IgD-negative memory B cell (primary cell): ENCODE measurements at regions not wholly inside any gene's neighbourhood (a gene's known extent, or its start where the extent isn't known, plus 50 kb on each side); places are given as distances from the start of the nearest gene placed in this dataset.

Experiments
- H3K27ac Mint-ChIP-seq, 3 donors: one replicate each; pipeline ENCODE4 v1.8.0; 2020 to 2022; ENCODE audit warnings: mild to moderate bottlenecking in 3 of 3, mixed read lengths in 3 of 3, moderate library complexity in 1 of 3
- H3K27me3 Mint-ChIP-seq: one replicate; pipeline ENCODE4 v1.8.0; 2021; ENCODE audit warnings: mixed read lengths
- H3K36me3 Mint-ChIP-seq: one replicate; pipeline ENCODE4 v1.8.0; 2020; ENCODE audit warnings: mild to moderate bottlenecking, mixed read lengths
- H3K4me1 Mint-ChIP-seq, 3 donors: one replicate each; pipeline ENCODE4 v1.8.0; 2020 to 2022; ENCODE audit warnings: mixed read lengths in 3 of 3, mild to moderate bottlenecking in 1 of 3
- H3K4me3 Mint-ChIP-seq, 4 donors: one replicate each; pipeline ENCODE4 v1.8.0; 2020 to 2022; ENCODE audit warnings: mild to moderate bottlenecking in 4 of 4, mixed read lengths in 4 of 4, moderate library complexity in 3 of 4
- H3K9me3 Mint-ChIP-seq, 3 donors: one replicate each; pipeline ENCODE4 v1.8.0; 2020 to 2021; ENCODE audit warnings: mixed read lengths in 3 of 3, mild to moderate bottlenecking in 1 of 3

DNA sequence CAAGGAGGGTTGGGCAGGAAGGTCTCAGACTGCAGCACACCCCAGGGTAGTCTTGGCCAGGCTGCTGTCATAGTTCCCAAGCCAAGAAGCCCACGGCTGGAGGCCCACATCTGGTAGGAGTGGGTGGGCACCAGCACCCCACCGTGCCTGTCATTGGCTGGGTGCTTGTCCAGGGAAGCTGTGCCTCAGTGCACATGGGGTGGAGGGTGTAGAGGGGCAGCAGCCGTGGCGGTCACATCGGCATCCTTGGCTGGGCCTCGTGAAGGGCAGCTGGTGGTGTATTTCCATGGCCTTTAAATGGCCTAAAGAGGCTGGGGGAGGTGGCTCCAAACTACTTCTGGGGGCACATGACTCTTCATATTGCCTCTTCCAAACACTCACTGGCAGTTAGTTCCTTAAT lies 119.6 kb upstream of the USP24 start:
- Mint-ChIP-seq H3K36me3 (peaks cover 4% of the 10 kb centered on the region), H3K4me1 (no peaks in the 10 kb centered on the region), H3K9me3 (peaks cover 2 to 6% (median 4%) of the 10 kb centered on the region in 3 donors), H3K27ac (no peak overlapping the region), H3K4me3 (no peak overlapping the region), H3K27me3 (peaks cover 2% of the 10 kb centered on the region)

GRCh38 chr1:55334160-55334559 lies 119.0 kb upstream of the USP24 start:
- Mint-ChIP-seq H3K4me1 (no peaks in the 10 kb centered on the region), H3K36me3 (peaks cover 4% of the 10 kb centered on the region), H3K4me3 (no peak overlapping the region), H3K27ac (no peak overlapping the region), H3K9me3 (peaks cover 0 to 4% (median 4%) of the 10 kb centered on the region in 3 donors), H3K27me3 (peaks cover 2% of the 10 kb centered on the region)

- Mint-ChIP-seq H3K36me3 (peaks cover 4% of the 10 kb centered on the region), H3K9me3 (peaks cover 0 to 3% (median 2%) of the 10 kb centered on the region in 3 donors), H3K4me3 (no peak overlapping the region), H3K27ac (no peak overlapping the region), H3K4me1 (no peaks in the 10 kb centered on the region), H3K27me3 (peaks cover 2% of the 10 kb centered on the region)
Observed at GRCh38 chr1:55333461-55333860, 118.3 kb upstream of the USP24 start.

DNA sequence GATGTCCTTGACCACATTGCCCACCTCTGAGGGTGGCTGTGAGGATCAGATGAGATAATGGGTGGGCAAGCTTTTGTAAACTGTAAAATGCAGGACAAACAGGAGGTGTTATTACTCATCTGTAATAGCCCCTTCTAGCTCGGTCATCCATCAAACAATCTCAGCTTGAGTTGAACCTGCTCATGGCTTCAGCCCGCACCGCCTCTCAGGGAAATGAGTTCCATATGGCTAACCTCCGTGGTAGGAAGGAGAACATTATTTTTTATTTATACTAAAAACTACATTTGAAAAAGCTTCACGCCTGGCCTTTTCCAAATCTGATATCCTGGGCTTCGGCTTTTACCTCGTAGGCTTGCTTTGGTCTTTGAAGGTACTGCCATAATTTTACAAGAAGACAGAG lies 116.2 kb upstream of the USP24 start:
- Mint-ChIP-seq H3K27me3 (peaks cover 2% of the 10 kb centered on the region), H3K4me3 (no peak overlapping the region), H3K4me1 (no peaks in the 10 kb centered on the region), H3K9me3 (peaks cover 0 to 2% (median 0%) of the 10 kb centered on the region in 3 donors), H3K36me3 (peaks cover 4% of the 10 kb centered on the region), H3K27ac (no peak overlapping the region)

GRCh38 chr1:55329808-55330432 lies 114.8 kb upstream of the USP24 start:
- H3K36me3 Mint-ChIP-seq, result peaks cover 4% of the 10 kb centered on the region
- no peak overlapping the region for H3K27ac Mint-ChIP-seq
- H3K27me3 Mint-ChIP-seq, result peaks cover 2% of the 10 kb centered on the region
- H3K9me3 Mint-ChIP-seq, result peaks cover 0 to 2% (median 0%) of the 10 kb centered on the region in 3 donors
- no peaks in the 10 kb centered on the region for H3K4me1 Mint-ChIP-seq
- no peak overlapping the region for H3K4me3 Mint-ChIP-seq

- H3K4me3 Mint-ChIP-seq, result no peak overlapping the region
- H3K36me3 Mint-ChIP-seq, result peaks cover 2% of the 10 kb centered on the region
- no peaks in the 10 kb centered on the region for H3K4me1 Mint-ChIP-seq
Observed at GRCh38 chr1:55329091-55329490, 113.9 kb upstream of the USP24 start.

GRCh38 chr1:55326496-55327243 lies 111.5 kb upstream of the USP24 start:
- no peaks in the 10 kb centered on the region for H3K9me3 Mint-ChIP-seq
- no peak overlapping the region for H3K27ac Mint-ChIP-seq
- H3K4me3 Mint-ChIP-seq, result no peak overlapping the region
- H3K27me3 Mint-ChIP-seq, result no peaks in the 10 kb centered on the region
- H3K36me3 Mint-ChIP-seq, result no peaks in the 10 kb centered on the region
- no peaks in the 10 kb centered on the region for H3K4me1 Mint-ChIP-seq

More at GRCh38 chr1:55329091-55329490, 113.9 kb upstream of the USP24 start:
- Mint-ChIP-seq H3K27me3 (peaks cover 2% of the 10 kb centered on the region), H3K27ac (no peak overlapping the region), H3K9me3 (no peaks in the 10 kb centered on the region)

DNA sequence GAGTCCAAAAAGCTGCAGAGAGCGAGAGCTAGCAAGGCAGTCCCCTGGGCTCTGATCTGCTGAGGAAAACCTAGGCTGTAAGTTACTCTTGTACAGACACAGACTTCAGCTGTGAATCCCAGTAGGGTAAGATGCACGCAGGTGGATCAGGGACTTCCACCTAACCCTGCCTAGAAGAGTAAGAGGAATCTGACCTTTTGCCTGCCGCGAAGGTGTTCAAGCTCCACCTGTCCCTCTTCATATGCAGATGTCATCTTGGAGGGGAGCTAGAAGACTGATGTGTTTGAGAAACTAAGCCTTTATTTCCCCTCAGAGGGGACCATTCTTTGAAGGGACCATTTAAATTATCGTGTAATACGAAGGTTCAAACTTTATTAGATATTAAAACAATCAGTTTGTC lies 108.6 kb upstream of the USP24 start:
- no peaks in the 10 kb centered on the region for H3K9me3 Mint-ChIP-seq
- H3K4me3 Mint-ChIP-seq, result no peak overlapping the region
- no peaks in the 10 kb centered on the region for H3K36me3 Mint-ChIP-seq

GRCh38 chr1:55322842-55323241 lies 107.7 kb upstream of the USP24 start:
- H3K4me3 Mint-ChIP-seq, result no peak overlapping the region
- H3K4me1 Mint-ChIP-seq, result peaks cover 0 to 6% (median 2%) of the 10 kb centered on the region in 3 donors
- peaks cover 3% of the 10 kb centered on the region for H3K27me3 Mint-ChIP-seq
- H3K9me3 Mint-ChIP-seq, result no peaks in the 10 kb centered on the region
- H3K36me3 Mint-ChIP-seq, result no peaks in the 10 kb centered on the region
- H3K27ac Mint-ChIP-seq, result no peak overlapping the region

More for the DNA sequence above, 108.6 kb upstream of the USP24 start:
- H3K27ac Mint-ChIP-seq, result no peak overlapping the region
- peaks cover 0 to 2% (median 0%) of the 10 kb centered on the region in 3 donors for H3K4me1 Mint-ChIP-seq
- H3K27me3 Mint-ChIP-seq, result peaks cover under 1% of the 10 kb centered on the region

GRCh38 chr1:55321942-55322341 lies 106.8 kb upstream of the USP24 start:
- Mint-ChIP-seq H3K4me3 (no peak overlapping the region), H3K4me1 (peaks cover 0 to 6% (median 2%) of the 10 kb centered on the region in 3 donors), H3K36me3 (no peaks in the 10 kb centered on the region), H3K27ac (no peak overlapping the region), H3K27me3 (peaks cover 3% of the 10 kb centered on the region), H3K9me3 (no peaks in the 10 kb centered on the region)

DNA sequence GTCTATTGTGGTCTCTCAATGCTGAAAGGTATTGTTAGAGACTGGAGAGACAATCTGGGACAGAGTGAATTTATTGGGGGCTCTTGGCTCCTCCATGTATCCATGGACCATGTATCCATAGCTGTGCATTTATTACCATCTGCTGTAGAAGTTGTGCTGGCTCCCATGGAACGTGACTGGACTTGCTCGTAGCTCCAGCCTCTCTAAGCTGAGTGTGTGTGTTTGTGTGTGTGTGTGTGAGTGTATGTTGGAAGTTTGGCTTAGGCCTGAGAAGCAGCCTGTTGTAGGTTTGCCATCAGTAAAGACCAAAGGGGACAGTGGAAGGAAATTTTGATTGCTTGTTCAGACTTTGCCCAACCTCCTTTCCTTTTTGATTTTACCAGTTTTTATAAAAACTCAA lies 105.7 kb upstream of the USP24 start:
- H3K27me3 Mint-ChIP-seq, result peaks cover 3% of the 10 kb centered on the region
- H3K4me1 Mint-ChIP-seq, result peaks cover 0 to 6% (median 2%) of the 10 kb centered on the region in 3 donors
- no peak overlapping the region for H3K27ac Mint-ChIP-seq
- H3K36me3 Mint-ChIP-seq, result no peaks in the 10 kb centered on the region
- H3K9me3 Mint-ChIP-seq, result no peaks in the 10 kb centered on the region
- no peak overlapping the region for H3K4me3 Mint-ChIP-seq

- Mint-ChIP-seq H3K36me3 (no peaks in the 10 kb centered on the region), H3K27me3 (peaks cover 3% of the 10 kb centered on the region), H3K4me3 (no peak overlapping the region), H3K9me3 (no peaks in the 10 kb centered on the region), H3K27ac (no peak overlapping the region), H3K4me1 (peaks cover 0 to 6% (median 2%) of the 10 kb centered on the region in 3 donors)
Observed at GRCh38 chr1:55318116-55318817, 103.1 kb upstream of the USP24 start.

DNA sequence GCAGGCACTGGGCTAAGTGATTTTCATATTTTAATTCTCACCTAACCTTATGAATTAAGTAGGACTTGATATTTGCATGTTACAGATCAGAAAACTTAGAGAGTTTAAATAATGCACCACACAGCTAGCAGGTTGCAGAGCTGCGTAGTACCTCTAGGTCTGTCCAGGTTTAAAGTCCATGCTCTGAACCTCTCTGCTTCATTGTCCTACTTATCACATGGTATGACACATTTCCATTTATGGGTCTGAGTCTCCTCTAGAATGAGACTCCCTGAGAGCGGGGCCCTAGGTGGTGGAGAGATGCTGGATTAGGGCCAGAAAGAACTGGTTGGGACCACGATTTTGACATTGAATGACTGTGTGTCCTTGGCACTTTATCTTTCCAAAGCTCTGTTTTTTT lies 102.5 kb upstream of the USP24 start:
- Mint-ChIP-seq H3K4me1 (peaks cover 0 to 6% (median 2%) of the 10 kb centered on the region in 3 donors), H3K4me3 (no peak overlapping the region), H3K9me3 (no peaks in the 10 kb centered on the region), H3K27me3 (peaks cover 3% of the 10 kb centered on the region), H3K27ac (no peak overlapping the region), H3K36me3 (no peaks in the 10 kb centered on the region)

DNA sequence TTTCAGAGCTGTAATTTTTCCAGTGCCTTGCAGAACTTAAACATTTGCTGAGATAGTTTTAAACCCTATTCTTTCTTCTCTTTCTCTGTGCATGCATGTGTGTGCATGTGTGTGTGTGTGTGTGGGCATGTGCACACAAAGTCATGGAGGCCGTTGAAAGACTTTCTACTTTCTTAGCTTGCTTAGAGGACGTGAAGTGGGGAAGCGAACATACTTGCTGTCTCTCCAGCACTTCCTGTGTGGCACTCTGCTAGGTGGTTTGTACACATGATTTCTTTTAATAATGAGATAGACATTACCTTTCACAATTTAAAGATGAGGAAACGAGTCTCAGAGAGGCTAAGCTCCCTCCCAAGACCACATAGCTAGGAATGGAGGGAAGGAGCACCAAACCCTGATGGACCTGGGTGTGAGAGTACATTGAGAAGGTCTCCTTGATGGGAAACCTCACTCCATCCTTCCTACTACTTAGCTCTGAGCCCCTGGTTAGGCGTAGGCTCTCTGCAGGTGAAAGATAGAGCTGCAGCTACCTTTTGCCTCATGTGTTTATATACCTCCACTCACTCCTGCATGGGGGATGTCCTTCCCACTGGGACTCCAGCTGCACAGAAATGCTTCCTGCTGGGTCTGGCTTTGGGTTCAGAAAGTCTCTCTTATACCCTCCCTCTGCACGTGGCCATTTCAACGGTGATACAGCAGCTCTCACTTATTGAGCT lies 101.9 kb upstream of the USP24 start:
- H3K27ac Mint-ChIP-seq, result no peak overlapping the region
- H3K4me1 Mint-ChIP-seq, result peaks cover 0 to 6% (median 2%) of the 10 kb centered on the region in 3 donors
- H3K9me3 Mint-ChIP-seq, result no peaks in the 10 kb centered on the region

GRCh38 chr1:55316502-55316901 lies 101.3 kb upstream of the USP24 start:
- peaks cover 0 to 6% (median 2%) of the 10 kb centered on the region in 3 donors for H3K4me1 Mint-ChIP-seq

More for the DNA sequence above, 101.9 kb upstream of the USP24 start:
- no peak overlapping the region for H3K4me3 Mint-ChIP-seq
- peaks cover 3% of the 10 kb centered on the region for H3K27me3 Mint-ChIP-seq
- peaks cover 1% of the 10 kb centered on the region for H3K36me3 Mint-ChIP-seq

More at GRCh38 chr1:55316502-55316901, 101.3 kb upstream of the USP24 start:
- Mint-ChIP-seq H3K27ac (no peak overlapping the region), H3K9me3 (no peaks in the 10 kb centered on the region), H3K36me3 (peaks cover 1% of the 10 kb centered on the region), H3K4me3 (no peak overlapping the region), H3K27me3 (peaks cover 3% of the 10 kb centered on the region)
